A673 (cell line): ENCODE measurements at regions not wholly inside any gene's neighbourhood (a gene's known extent, or its start where the extent isn't known, plus 50 kb on each side); places are given as distances from the start of the nearest gene placed in this dataset.

Experiments used
- BruUV-seq: library from RNA; stranded (reverse); fragments of 400-500 nt; replicated peaks from 2 replicates; lab custom pipeline; 2021; lab: Mats Ljungman, UMichigan
- CTCF ChIA-PET: fragments of 300-600 bp; sonication (Branson Sonifier 250); formaldehyde crosslinking; loops from one replicate; lab custom pipeline; 2022; ENCODE audit warnings: antibody characterized with exemption; lab: Charles Lee
- POLR2A ChIA-PET: fragments of 300-600 bp; sonication (Branson Sonifier 250); formaldehyde crosslinking; loops from one replicate; lab custom pipeline; 2022; ENCODE audit warnings: antibody characterized with exemption; ENCODE audit not compliant: low non-redundant PET; lab: Charles Lee
- DNase-seq: peaks from one replicate; pipeline ENCODE4 v3.0.0-alpha.2; 2015; ENCODE audit warnings: low spot score
- H3K27ac ChIP-seq: fragments of 200-600 bp; sonication (generic); 2 replicates; pipeline ENCODE4 v1.5.1; 2016; ENCODE audit warnings: mixed run types, low read depth, mild to moderate bottlenecking, mixed read lengths, antibody characterized with exemption, low read length; ENCODE audit not compliant: poor library complexity, severe bottlenecking
- H3K27me3 ChIP-seq: fragments of 200-600 bp; sonication (generic); replicated peaks from 2 replicates; pipeline ENCODE4 v1.6.1; 2017; ENCODE audit warnings: mixed run types, low read depth, mild to moderate bottlenecking, mixed read lengths, antibody characterized with exemption, low read length; ENCODE audit not compliant: insufficient read depth, poor library complexity
- H3K36me3 ChIP-seq: fragments of 200-600 bp; sonication (generic); 2 replicates; pipeline ENCODE4 v1.6.1; 2016; ENCODE audit warnings: mixed run types, mild to moderate bottlenecking, mixed read lengths, antibody characterized with exemption, low read length; ENCODE audit not compliant: insufficient read depth, poor library complexity, severe bottlenecking
- H3K4me1 ChIP-seq: fragments of 200-600 bp; sonication (generic); 2 replicates; pipeline ENCODE4 v1.6.1; 2017; ENCODE audit warnings: mixed run types, mild to moderate bottlenecking, mixed read lengths, antibody characterized with exemption, low read length; ENCODE audit not compliant: insufficient read depth, poor library complexity, severe bottlenecking
- H3K4me3 ChIP-seq: fragments of 200-600 bp; sonication (generic); 2 replicates; pipeline ENCODE4 v1.5.1; 2016; ENCODE audit warnings: low read depth, mixed run types, mild to moderate bottlenecking, mixed read lengths, low read length; ENCODE audit not compliant: poor library complexity, severe bottlenecking
- H3K9me3 ChIP-seq: fragments of 200-600 bp; sonication (generic); 2 replicates; pipeline ENCODE4 v1.6.1; 2016; ENCODE audit warnings: mixed run types, low read depth, mild to moderate bottlenecking, mixed read lengths, antibody characterized with exemption, low read length; ENCODE audit not compliant: poor library complexity, severe bottlenecking
- CTCF ChIP-seq: fragments of 300-800, 200-600 bp; sonication (generic); conservative IDR thresholded peaks from 2 replicates; pipeline ENCODE4 v1.5.1; 2017; ENCODE audit warnings: low read depth, mild to moderate bottlenecking, antibody characterized with exemption, low read length, moderate library complexity, mixed read lengths
- EZH2 ChIP-seq: fragments of 200-600 bp; sonication (generic); IDR thresholded peaks from 2 replicates; pipeline ENCODE4 v1.6.1; 2017; ENCODE audit warnings: borderline replicate concordance, low read depth, mild to moderate bottlenecking, mixed read lengths, antibody characterized with exemption, low read length; ENCODE audit not compliant: poor library complexity, severe bottlenecking
- intact Hi-C: fragments of 100-400 bp; cut with micrococcal nuclease; formaldehyde crosslinking; loops from one replicate; pipeline ENCODE4 v1.10.0; 2022; ENCODE audit not compliant: unreplicated experiment

GRCh38 chr13:19283836-19284235, 102.2 kb upstream of the TUBA3C start:
- ChIA-PET POLR2A (no interaction called here), CTCF (no interaction called here)
- no peak for DNase-seq
- intact Hi-C loops: no loop called here
- no peak overlapping the region for H3K27ac ChIP-seq
- no peak overlapping the region for H3K4me3 ChIP-seq
- H3K27me3 ChIP-seq: no peaks in the 10 kb centered on the region
- H3K9me3 ChIP-seq: no peaks in the 10 kb centered on the region
- peaks cover 5% of the 10 kb centered on the region for H3K36me3 ChIP-seq
- no peak for TF ChIP-seq EZH2
- H3K4me1 ChIP-seq: no peaks in the 10 kb centered on the region
- no TSS peak for BruUV-seq

- intact Hi-C loops: loop anchor here (5.0 kb wide), 1 partner anchor 169 kb away; no protein-coding TSS in a partner anchor
- POLR2A ChIA-PET: no interaction called here
- Histone ChIP-seq H3K4me1 (peaks cover 44% of the 10 kb centered on the region), H3K27ac (peak overlapping the region; percentile 96), H3K27me3 (no peaks in the 10 kb centered on the region), H3K36me3 (no peaks in the 10 kb centered on the region), H3K4me3 (no peak overlapping the region), H3K9me3 (no peaks in the 10 kb centered on the region)
- no TSS peak for BruUV-seq
- CTCF ChIA-PET: no interaction called here
- TF ChIP-seq CTCF: no peak
- TF ChIP-seq EZH2: no peak
- DNase-seq: peak; percentile 12
Measured at GRCh38 chr13:19268331-19268730, 86.7 kb upstream of the TUBA3C start.

GRCh38 chr13:19267746-19268145, 86.1 kb upstream of the TUBA3C start:
- Histone ChIP-seq H3K4me1 (peaks cover 46% of the 10 kb centered on the region), H3K9me3 (peaks cover 3% of the 10 kb centered on the region), H3K36me3 (no peaks in the 10 kb centered on the region), H3K4me3 (peak overlapping the region; percentile 29), H3K27me3 (no peaks in the 10 kb centered on the region), H3K27ac (peak overlapping the region; percentile 96)
- POLR2A ChIA-PET: no interaction called here
- BruUV-seq: no TSS peak
- DNase-seq: peak; percentile 89
- intact Hi-C loops: loop anchor here (5.0 kb wide), 1 partner anchor 170 kb away; no protein-coding TSS in a partner anchor
- CTCF ChIA-PET: no interaction called here
- TF ChIP-seq EZH2 (no peak), CTCF (no peak)

- H3K36me3 ChIP-seq: no peaks in the 10 kb centered on the region
- H3K4me1 ChIP-seq: peaks cover 46% of the 10 kb centered on the region
- CTCF ChIA-PET: no interaction called here
- peaks cover 3% of the 10 kb centered on the region for H3K9me3 ChIP-seq
- peak overlapping the region; percentile 96 for H3K27ac ChIP-seq
- BruUV-seq: no TSS peak
- no peak for TF ChIP-seq CTCF
- no peak for TF ChIP-seq EZH2
- peak overlapping the region; percentile 29 for H3K4me3 ChIP-seq
- POLR2A ChIA-PET: interaction anchor here (0.7 kb wide), 1 partner anchor 47 kb away, joined by 4 read pairs; no protein-coding TSS in a partner anchor
- intact Hi-C loops: loop anchor here (5.0 kb wide), 1 partner anchor 170 kb away; no protein-coding TSS in a partner anchor
- peak; percentile 95 for DNase-seq
- H3K27me3 ChIP-seq: no peaks in the 10 kb centered on the region
Measured at GRCh38 chr13:19266979-19267378, 85.4 kb upstream of the TUBA3C start.
